GM12878 (cell line): ENCODE measurements at regions not wholly inside any gene's neighbourhood (a gene's known extent, or its start where the extent isn't known, plus 50 kb on each side); places are given as distances from the start of the nearest gene placed in this dataset.

Experiments used
- ATAC-seq: fragments of 200-7000 bp; cut with Tn5 transposase; 3 replicates; pipeline ENCODE4 v1.9.1; 2020; ENCODE audit warnings: mild to moderate bottlenecking, moderate library complexity
- BruUV-seq: library from RNA; stranded (reverse); fragments of 400-500 nt; replicated peaks from 2 replicates; lab custom pipeline; 2021; lab: Mats Ljungman, UMichigan
- CTCF ChIA-PET: fragments of 300-600 bp; sonication (Branson Sonifier 250); formaldehyde crosslinking; extraction: SDS; loops from one replicate; lab custom pipeline; 2021; ENCODE audit warnings: inconsistent platforms; lab: Yijun Ruan, JAX
- POLR2A ChIA-PET: fragments of 350-600 bp; formaldehyde crosslinking; extraction: SDS; loops from one replicate; lab custom pipeline; 2021; ENCODE audit warnings: inconsistent platforms; lab: Charles Lee
- RAD21 ChIA-PET: fragments of 300-600 bp; sonication (Branson Sonifier 250); formaldehyde crosslinking; loops from one replicate; lab custom pipeline; 2023; ENCODE audit warnings: antibody characterized with exemption; ENCODE audit not compliant: unreplicated experiment; lab: Charles Lee
- SMC1A ChIA-PET: fragments of 300-600 bp; sonication (Branson Sonifier 250); formaldehyde crosslinking; loops from one replicate; lab custom pipeline; 2023; ENCODE audit not compliant: unreplicated experiment, uncharacterized antibody; lab: Charles Lee
- DNase-seq: peaks from one replicate; pipeline ENCODE4 v3.0.0-alpha.2; 2011; ENCODE audit warnings: low read depth, low spot score
- FAIRE-seq: peaks from 3 replicates; lab custom pipeline; 2011; peaks lifted over from hg19 to GRCh38; lab: Jason Lieb, UNC
- H2AFZ ChIP-seq: 2 replicates; pipeline ENCODE4 v1.6.0; 2011; ENCODE audit warnings: low read depth, low read length, control low read depth; ENCODE audit not compliant: control insufficient read depth
- H3K27ac ChIP-seq: 2 replicates; pipeline ENCODE4 v1.5.1; 2011; ENCODE audit warnings: control low read depth; ENCODE audit not compliant: control insufficient read depth, insufficient read depth
- H3K27me3 ChIP-seq, 2 experiments: replicated peaks in 1 of 2; 2 replicates each; pipeline versions ENCODE4 v1.6.0 to v1.6.1; 2011; ENCODE audit warnings: low read length in 1 of 2; ENCODE audit not compliant: control insufficient read depth in 2 of 2, insufficient read depth in 2 of 2
- H3K36me3 ChIP-seq, 2 experiments: 2 replicates each; pipeline ENCODE4 v1.5.1; 2011; ENCODE audit warnings: low read length in 1 of 2; ENCODE audit not compliant: control insufficient read depth in 2 of 2, insufficient read depth in 2 of 2
- H3K4me1 ChIP-seq: 2 replicates; pipeline ENCODE4 v1.6.1; 2011; ENCODE audit warnings: mild to moderate bottlenecking, low read length, moderate library complexity, mixed read lengths; ENCODE audit not compliant: control insufficient read depth, insufficient read depth
- H3K4me2 ChIP-seq: 2 replicates; pipeline ENCODE4 v1.6.0; 2011; ENCODE audit warnings: control low read depth; ENCODE audit not compliant: control insufficient read depth, insufficient read depth
- H3K4me3 ChIP-seq: fragments of 200-600 bp; sonication (generic); 2 replicates; pipeline ENCODE4 v1.5.1; 2016
- H3K79me2 ChIP-seq: 2 replicates; pipeline ENCODE4 v1.6.0; 2011; ENCODE audit warnings: low read length; ENCODE audit not compliant: control insufficient read depth, insufficient read depth
- H3K9ac ChIP-seq: 2 replicates; pipeline ENCODE4 v1.8.0; 2011; ENCODE audit warnings: low read length, control low read depth, mixed read lengths; ENCODE audit not compliant: control insufficient read depth, insufficient read depth
- H3K9me3 ChIP-seq: replicated peaks from 3 replicates; pipeline ENCODE4 v1.5.1; 2011; ENCODE audit warnings: mild to moderate bottlenecking, low read length; ENCODE audit not compliant: control insufficient read depth, insufficient read depth
- H4K20me1 ChIP-seq: 2 replicates; pipeline ENCODE4 v1.6.0; 2011; ENCODE audit not compliant: control insufficient read depth, insufficient read depth
- ASH2L ChIP-seq: fragments of 300-600, 200-600 bp; sonication (generic); IDR thresholded peaks from 2 replicates; pipeline ENCODE4 v1.6.1; 2017; ENCODE audit warnings: low read depth, mild to moderate bottlenecking, borderline replicate concordance
- BRCA1 ChIP-seq: IDR thresholded peaks from 2 replicates; pipeline ENCODE4 v1.6.1; 2011; ENCODE audit warnings: low read depth, low read length, improper control_type of control experiment
- EP300 ChIP-seq, 2 experiments: fragments of 150-350 bp in 1 of 2; IDR thresholded peaks; 2 replicates each; pipeline ENCODE4 v1.6.1; 2011 to 2012; ENCODE audit warnings: low read depth in 2 of 2, low read length in 2 of 2, borderline replicate concordance in 1 of 2, improper control_type of control experiment in 1 of 2, inconsistent platforms in 1 of 2; ENCODE audit not compliant: control insufficient read depth in 1 of 2
- NFYB ChIP-seq: IDR thresholded peaks from 2 replicates; pipeline ENCODE4 v1.6.1; 2011; ENCODE audit warnings: low read depth, mild to moderate bottlenecking, low read length, improper control_type of control experiment, moderate library complexity; ENCODE audit not compliant: insufficient read depth
- RAD21 ChIP-seq: IDR thresholded peaks from 2 replicates; pipeline ENCODE4 v1.6.1; 2011; ENCODE audit warnings: mild to moderate bottlenecking, low read depth, low read length, moderate library complexity; ENCODE audit not compliant: insufficient read depth
- RUNX3 ChIP-seq: IDR thresholded peaks from 2 replicates; pipeline ENCODE4 v1.6.1; 2012; ENCODE audit warnings: low read length, inconsistent platforms
- SPI1 ChIP-seq: IDR thresholded peaks from 2 replicates; pipeline ENCODE4 v1.6.1; 2011; ENCODE audit warnings: low read depth, mild to moderate bottlenecking, low read length, moderate library complexity, borderline replicate concordance; ENCODE audit not compliant: insufficient read depth
- TCF3 ChIP-seq: IDR thresholded peaks from 2 replicates; pipeline ENCODE4 v1.6.1; 2012; ENCODE audit warnings: low read depth, mild to moderate bottlenecking, low read length, borderline replicate concordance; ENCODE audit not compliant: insufficient read depth
- WGBS: methylation state at CpG from one replicate; pipeline ENCODE4 v1.1.6; 2016; ENCODE audit warnings: low lambda C conversion rate; ENCODE audit not compliant: insufficient replicate concordance, insufficient coverage; ENCODE audit errors: missing lambda C conversion rate; 5-methylcytosine and 5-hydroxymethylcytosine counted together
- in situ Hi-C: fragments of 300-500 bp; cut with MboI; formaldehyde crosslinking; loops from 9 replicates; pipeline ENCODE4 v1.14.3; 2018; ENCODE audit warnings: mixed read lengths
- intact Hi-C: fragments of 100-400 bp; cut with micrococcal nuclease; formaldehyde crosslinking; loops from one replicate; pipeline ENCODE4 v1.14.2; 2022; ENCODE audit not compliant: unreplicated experiment
- TF ChIP-seq, protein P1 (sequence below): fragments of 450-650 bp; IDR thresholded peaks from 2 replicates; pipeline ENCODE4 v1.6.1; 2016; ENCODE audit warnings: mild to moderate bottlenecking
- TF ChIP-seq, protein P2 (sequence below): fragments of 450-650 bp; IDR thresholded peaks from 2 replicates; pipeline ENCODE4 v1.6.1; 2018; ENCODE audit warnings: mild to moderate bottlenecking, low read depth, moderate library complexity; ENCODE audit not compliant: partially characterized antibody
- TF ChIP-seq, protein P3 (sequence below): IDR thresholded peaks from 2 replicates; pipeline ENCODE4 v1.6.1; 2012; ENCODE audit warnings: low read depth, low read length, improper control_type of control experiment
- TF ChIP-seq, protein P4 (sequence below): fragments of 450-650 bp; IDR thresholded peaks from 2 replicates; pipeline ENCODE4 v1.6.1; 2017; ENCODE audit warnings: mild to moderate bottlenecking, moderate library complexity
- TF ChIP-seq, protein P5 (sequence below): IDR thresholded peaks from 2 replicates; pipeline ENCODE4 v1.6.1; 2011; ENCODE audit warnings: borderline replicate concordance, low read depth, mild to moderate bottlenecking, moderate library complexity, mixed read lengths, low read length; ENCODE audit not compliant: insufficient read depth; ENCODE audit errors: extremely low read length

DNA sequence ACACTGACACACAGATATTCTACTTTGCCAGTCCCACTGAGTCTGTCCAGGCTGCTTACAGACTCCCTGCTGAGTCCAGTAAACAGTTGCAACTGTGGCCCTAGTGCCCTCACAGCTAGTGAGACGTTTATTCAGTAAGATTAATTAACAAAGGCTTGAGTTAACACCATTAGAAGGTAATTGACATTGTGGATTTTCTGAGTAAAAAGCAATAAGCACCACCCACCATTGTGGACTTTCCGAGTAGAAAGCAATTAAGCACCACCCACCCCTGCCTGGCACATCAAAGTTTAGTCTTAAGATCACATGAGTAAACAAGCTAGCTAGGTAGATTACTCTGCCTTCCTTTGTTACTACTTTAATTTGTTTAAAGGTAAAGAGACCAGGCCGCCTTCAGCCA is 408.6 kb upstream of the IMPG1 start:
- Histone ChIP-seq H3K4me3 (no peak overlapping the region), H3K36me3 (no peaks in the 10 kb centered on the region), H2AFZ (no peak overlapping the region), H3K4me1 (no peaks in the 10 kb centered on the region), H3K27me3 (no peaks in the 10 kb centered on the region), H3K4me2 (no peak overlapping the region), H4K20me1 (no peaks in the 10 kb centered on the region), H3K9ac (no peak overlapping the region), H3K79me2 (no peaks in the 10 kb centered on the region), H3K27ac (no peak overlapping the region), H3K9me3 (no peaks in the 10 kb centered on the region)
- no peak for FAIRE-seq
- RAD21 ChIA-PET = no interaction called here
- in situ Hi-C loops = no loop called here
- ATAC-seq = no peak
- no peak for DNase-seq
- POLR2A ChIA-PET = no interaction called here
- BruUV-seq = no TSS peak
- CTCF ChIA-PET = no interaction called here
- intact Hi-C loops = no loop called here
- SMC1A ChIA-PET = no interaction called here
- WGBS = 31% methylated on average over 3 of the region's 3 CpGs
- TF ChIP-seq, protein P1, sequence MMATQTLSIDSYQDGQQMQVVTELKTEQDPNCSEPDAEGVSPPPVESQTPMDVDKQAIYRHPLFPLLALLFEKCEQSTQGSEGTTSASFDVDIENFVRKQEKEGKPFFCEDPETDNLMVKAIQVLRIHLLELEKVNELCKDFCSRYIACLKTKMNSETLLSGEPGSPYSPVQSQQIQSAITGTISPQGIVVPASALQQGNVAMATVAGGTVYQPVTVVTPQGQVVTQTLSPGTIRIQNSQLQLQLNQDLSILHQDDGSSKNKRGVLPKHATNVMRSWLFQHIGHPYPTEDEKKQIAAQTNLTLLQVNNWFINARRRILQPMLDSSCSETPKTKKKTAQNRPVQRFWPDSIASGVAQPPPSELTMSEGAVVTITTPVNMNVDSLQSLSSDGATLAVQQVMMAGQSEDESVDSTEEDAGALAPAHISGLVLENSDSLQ = no peak
- TF ChIP-seq, protein P2, sequence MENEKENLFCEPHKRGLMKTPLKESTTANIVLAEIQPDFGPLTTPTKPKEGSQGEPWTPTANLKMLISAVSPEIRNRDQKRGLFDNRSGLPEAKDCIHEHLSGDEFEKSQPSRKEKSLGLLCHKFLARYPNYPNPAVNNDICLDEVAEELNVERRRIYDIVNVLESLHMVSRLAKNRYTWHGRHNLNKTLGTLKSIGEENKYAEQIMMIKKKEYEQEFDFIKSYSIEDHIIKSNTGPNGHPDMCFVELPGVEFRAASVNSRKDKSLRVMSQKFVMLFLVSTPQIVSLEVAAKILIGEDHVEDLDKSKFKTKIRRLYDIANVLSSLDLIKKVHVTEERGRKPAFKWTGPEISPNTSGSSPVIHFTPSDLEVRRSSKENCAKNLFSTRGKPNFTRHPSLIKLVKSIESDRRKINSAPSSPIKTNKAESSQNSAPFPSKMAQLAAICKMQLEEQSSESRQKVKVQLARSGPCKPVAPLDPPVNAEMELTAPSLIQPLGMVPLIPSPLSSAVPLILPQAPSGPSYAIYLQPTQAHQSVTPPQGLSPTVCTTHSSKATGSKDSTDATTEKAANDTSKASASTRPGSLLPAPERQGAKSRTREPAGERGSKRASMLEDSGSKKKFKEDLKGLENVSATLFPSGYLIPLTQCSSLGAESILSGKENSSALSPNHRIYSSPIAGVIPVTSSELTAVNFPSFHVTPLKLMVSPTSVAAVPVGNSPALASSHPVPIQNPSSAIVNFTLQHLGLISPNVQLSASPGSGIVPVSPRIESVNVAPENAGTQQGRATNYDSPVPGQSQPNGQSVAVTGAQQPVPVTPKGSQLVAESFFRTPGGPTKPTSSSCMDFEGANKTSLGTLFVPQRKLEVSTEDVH = no peak
- TF ChIP-seq RUNX3 (no peak), BRCA1 (no peak), ASH2L (no peak), EP300 (IDR thresholded peaks at IDR 0.05; ENCODE audit: borderline replicate concordance in 1 of 2, control insufficient read depth in 1 of 2, low read depth in 2 of 2, low read length in 2 of 2) (no peak), SPI1 (no peak), TCF3 (no peak), RAD21 (no peak), NFYB (no peak)
- TF ChIP-seq, protein P3, sequence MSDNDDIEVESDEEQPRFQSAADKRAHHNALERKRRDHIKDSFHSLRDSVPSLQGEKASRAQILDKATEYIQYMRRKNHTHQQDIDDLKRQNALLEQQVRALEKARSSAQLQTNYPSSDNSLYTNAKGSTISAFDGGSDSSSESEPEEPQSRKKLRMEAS = no peak
- TF ChIP-seq, protein P4, sequence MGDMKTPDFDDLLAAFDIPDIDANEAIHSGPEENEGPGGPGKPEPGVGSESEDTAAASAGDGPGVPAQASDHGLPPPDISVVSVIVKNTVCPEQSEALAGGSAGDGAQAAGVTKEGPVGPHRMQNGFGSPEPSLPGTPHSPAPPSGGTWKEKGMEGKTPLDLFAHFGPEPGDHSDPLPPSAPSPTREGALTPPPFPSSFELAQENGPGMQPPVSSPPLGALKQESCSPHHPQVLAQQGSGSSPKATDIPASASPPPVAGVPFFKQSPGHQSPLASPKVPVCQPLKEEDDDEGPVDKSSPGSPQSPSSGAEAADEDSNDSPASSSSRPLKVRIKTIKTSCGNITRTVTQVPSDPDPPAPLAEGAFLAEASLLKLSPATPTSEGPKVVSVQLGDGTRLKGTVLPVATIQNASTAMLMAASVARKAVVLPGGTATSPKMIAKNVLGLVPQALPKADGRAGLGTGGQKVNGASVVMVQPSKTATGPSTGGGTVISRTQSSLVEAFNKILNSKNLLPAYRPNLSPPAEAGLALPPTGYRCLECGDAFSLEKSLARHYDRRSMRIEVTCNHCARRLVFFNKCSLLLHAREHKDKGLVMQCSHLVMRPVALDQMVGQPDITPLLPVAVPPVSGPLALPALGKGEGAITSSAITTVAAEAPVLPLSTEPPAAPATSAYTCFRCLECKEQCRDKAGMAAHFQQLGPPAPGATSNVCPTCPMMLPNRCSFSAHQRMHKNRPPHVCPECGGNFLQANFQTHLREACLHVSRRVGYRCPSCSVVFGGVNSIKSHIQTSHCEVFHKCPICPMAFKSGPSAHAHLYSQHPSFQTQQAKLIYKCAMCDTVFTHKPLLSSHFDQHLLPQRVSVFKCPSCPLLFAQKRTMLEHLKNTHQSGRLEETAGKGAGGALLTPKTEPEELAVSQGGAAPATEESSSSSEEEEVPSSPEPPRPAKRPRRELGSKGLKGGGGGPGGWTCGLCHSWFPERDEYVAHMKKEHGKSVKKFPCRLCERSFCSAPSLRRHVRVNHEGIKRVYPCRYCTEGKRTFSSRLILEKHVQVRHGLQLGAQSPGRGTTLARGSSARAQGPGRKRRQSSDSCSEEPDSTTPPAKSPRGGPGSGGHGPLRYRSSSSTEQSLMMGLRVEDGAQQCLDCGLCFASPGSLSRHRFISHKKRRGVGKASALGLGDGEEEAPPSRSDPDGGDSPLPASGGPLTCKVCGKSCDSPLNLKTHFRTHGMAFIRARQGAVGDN = no peak
- TF ChIP-seq, protein P5, sequence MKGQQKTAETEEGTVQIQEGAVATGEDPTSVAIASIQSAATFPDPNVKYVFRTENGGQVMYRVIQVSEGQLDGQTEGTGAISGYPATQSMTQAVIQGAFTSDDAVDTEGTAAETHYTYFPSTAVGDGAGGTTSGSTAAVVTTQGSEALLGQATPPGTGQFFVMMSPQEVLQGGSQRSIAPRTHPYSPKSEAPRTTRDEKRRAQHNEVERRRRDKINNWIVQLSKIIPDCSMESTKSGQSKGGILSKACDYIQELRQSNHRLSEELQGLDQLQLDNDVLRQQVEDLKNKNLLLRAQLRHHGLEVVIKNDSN = no peak
